ENCODE measurements at regions not wholly inside any gene's neighbourhood (a gene's known extent, or its start where the extent isn't known, plus 50 kb on each side); places are given as distances from the start of the nearest gene placed in this dataset.

DNA sequence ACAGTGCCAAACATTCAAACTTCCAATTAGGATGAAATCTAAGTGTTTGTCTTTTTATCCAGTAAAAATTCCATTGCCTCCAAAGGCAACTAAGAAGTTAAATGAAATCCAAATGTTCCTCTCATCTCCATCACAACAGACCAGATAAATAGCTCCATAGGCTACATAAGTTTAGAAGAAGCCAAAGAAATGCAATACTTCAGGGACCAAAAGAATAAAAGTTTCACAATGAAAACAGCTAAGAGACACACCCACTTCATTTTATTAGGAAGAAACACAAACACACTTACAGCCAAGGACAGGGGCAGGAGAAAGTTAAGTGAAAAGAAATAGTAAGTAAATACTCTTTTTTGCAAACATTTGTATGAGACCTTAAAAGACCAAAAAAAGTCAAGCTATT is 88.5 kb upstream of the CCDC150 start:
- TF ChIP-seq, protein P1, sequence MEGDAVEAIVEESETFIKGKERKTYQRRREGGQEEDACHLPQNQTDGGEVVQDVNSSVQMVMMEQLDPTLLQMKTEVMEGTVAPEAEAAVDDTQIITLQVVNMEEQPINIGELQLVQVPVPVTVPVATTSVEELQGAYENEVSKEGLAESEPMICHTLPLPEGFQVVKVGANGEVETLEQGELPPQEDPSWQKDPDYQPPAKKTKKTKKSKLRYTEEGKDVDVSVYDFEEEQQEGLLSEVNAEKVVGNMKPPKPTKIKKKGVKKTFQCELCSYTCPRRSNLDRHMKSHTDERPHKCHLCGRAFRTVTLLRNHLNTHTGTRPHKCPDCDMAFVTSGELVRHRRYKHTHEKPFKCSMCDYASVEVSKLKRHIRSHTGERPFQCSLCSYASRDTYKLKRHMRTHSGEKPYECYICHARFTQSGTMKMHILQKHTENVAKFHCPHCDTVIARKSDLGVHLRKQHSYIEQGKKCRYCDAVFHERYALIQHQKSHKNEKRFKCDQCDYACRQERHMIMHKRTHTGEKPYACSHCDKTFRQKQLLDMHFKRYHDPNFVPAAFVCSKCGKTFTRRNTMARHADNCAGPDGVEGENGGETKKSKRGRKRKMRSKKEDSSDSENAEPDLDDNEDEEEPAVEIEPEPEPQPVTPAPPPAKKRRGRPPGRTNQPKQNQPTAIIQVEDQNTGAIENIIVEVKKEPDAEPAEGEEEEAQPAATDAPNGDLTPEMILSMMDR (conservative IDR thresholded peaks at IDR 0.05; ENCODE audit: low read depth, low read length): no peak
- DNase-seq (ENCODE audit: low read depth): no peak
- no peak overlapping the region for H3K4me3 ChIP-seq (ENCODE audit: low read length)

DNA sequence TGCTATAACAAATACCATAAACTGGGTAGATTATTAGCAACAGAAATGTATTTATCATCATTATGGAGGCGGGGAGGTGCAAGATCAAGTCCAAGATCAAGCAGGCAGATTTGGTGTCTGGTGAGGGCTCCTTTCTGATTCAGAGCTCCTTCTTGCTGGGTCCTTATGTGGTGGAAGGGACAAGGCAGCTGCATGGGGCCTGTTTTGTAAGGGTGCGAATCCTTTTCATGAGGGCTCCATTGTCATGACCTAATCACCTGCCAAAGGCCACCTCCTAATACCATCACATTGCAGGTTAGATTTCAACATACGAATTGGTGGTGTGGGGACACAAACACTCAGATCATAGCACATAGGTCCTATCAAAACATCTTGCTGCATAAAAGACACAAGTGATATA is 84.4 kb upstream of the CCDC150 start:
- TF ChIP-seq, protein P1 (conservative IDR thresholded peaks at IDR 0.05; ENCODE audit: low read depth, low read length): no peak
- H3K4me3 ChIP-seq (ENCODE audit: low read length): no peak overlapping the region
- DNase-seq (ENCODE audit: low read depth): no peak

GRCh38 chr2:196555726-196556125 is 83.8 kb upstream of the CCDC150 start:
- no peak overlapping the region for H3K4me3 ChIP-seq (ENCODE audit: low read length)
- no peak for DNase-seq (ENCODE audit: low read depth)
- TF ChIP-seq, protein P1 (conservative IDR thresholded peaks at IDR 0.05; ENCODE audit: low read depth, low read length): no peak

DNA sequence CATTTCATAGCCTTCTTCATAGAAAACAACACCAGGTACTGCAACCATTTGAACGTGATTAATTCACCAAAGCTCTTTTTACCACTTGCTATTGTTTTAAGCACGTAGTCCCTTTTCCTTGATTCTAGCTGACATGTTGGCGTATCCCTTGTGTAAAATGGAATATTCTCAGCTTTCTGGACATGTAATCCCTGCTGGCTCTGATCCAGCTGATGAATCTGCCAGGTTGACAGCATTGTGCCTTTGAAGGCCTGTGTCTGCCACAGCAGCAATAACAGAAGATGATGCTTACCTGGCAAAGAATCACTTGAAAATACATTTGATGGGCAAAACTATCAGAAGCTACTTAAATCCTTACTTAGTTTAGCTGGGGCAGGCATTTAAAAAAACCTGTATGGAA is 81.0 kb upstream of the CCDC150 start:
- DNase-seq (ENCODE audit: low read depth): no peak
- H3K4me3 ChIP-seq (ENCODE audit: low read length): no peak overlapping the region
- TF ChIP-seq, protein P1 (conservative IDR thresholded peaks at IDR 0.05; ENCODE audit: low read depth, low read length): no peak

DNA sequence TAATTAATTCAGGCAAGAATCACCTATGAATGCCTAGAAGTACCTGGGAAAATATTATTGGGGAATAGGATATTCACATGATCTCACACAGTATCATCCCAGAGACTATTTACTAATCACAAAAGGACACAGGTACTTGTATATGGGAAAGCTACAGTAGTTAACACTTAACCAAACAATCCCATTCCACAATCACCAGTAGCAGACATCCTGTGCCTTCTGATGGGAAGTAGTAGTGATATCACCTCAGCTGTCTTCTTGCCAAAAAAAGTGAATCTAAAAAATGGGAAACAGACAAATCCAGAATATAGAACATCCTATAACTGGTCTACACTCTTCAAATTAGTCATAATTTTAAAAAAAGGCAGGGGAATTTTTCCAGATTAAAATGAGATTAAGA is 75.6 kb upstream of the CCDC150 start:
- no peak overlapping the region for H3K4me3 ChIP-seq (ENCODE audit: low read length)
- no peak for DNase-seq (ENCODE audit: low read depth)
- TF ChIP-seq, protein P1 (conservative IDR thresholded peaks at IDR 0.05; ENCODE audit: low read depth, low read length): no peak

GRCh38 chr2:196565106-196565765 is 74.3 kb upstream of the CCDC150 start:
- no peak overlapping the region for H3K4me3 ChIP-seq (ENCODE audit: low read length)
- no peak for DNase-seq (ENCODE audit: low read depth)
- TF ChIP-seq, protein P1 (conservative IDR thresholded peaks at IDR 0.05; ENCODE audit: low read depth, low read length): no peak

- H3K4me3 ChIP-seq (ENCODE audit: low read length): no peak overlapping the region
- DNase-seq (ENCODE audit: low read depth): no peak
- TF ChIP-seq, protein P1 (conservative IDR thresholded peaks at IDR 0.05; ENCODE audit: low read depth, low read length): no peak
Measured at GRCh38 chr2:196565982-196566381, 73.5 kb upstream of the CCDC150 start.
